ENCODE measurements at regions not wholly inside any gene's neighbourhood (a gene's known extent, or its start where the extent isn't known, plus 50 kb on each side); places are given as distances from the start of the nearest gene placed in this dataset.

- TF ChIP-seq CTCF (IDR thresholded peaks at IDR 0.05; ENCODE audit: extremely low read depth in 1 of 2, insufficient read depth in 1 of 2, low read depth in 1 of 2, low read length in 2 of 2) (no peak), POLR2A (IDR thresholded peaks at IDR 0.05; ENCODE audit: low read depth, low read length) (no peak), EZH2 (IDR thresholded peaks at IDR 0.05; ENCODE audit: borderline replicate concordance, low read depth, low read length, severe bottlenecking) (no peak), POLR2AphosphoS5 (IDR thresholded peaks at IDR 0.05; ENCODE audit: insufficient read depth, low read depth, low read length) (no peak)
- TF ChIP-seq, protein P1, sequence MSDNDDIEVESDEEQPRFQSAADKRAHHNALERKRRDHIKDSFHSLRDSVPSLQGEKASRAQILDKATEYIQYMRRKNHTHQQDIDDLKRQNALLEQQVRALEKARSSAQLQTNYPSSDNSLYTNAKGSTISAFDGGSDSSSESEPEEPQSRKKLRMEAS (IDR thresholded peaks at IDR 0.05; ENCODE audit: insufficient read depth, insufficient read length): no peak
Observed at GRCh38 chr4:155038459-155038858, 170.0 kb upstream of the NPY2R start.
